ENCODE measurements at regions not wholly inside any gene's neighbourhood (a gene's known extent, or its start where the extent isn't known, plus 50 kb on each side); places are given as distances from the start of the nearest gene placed in this dataset.

DNA sequence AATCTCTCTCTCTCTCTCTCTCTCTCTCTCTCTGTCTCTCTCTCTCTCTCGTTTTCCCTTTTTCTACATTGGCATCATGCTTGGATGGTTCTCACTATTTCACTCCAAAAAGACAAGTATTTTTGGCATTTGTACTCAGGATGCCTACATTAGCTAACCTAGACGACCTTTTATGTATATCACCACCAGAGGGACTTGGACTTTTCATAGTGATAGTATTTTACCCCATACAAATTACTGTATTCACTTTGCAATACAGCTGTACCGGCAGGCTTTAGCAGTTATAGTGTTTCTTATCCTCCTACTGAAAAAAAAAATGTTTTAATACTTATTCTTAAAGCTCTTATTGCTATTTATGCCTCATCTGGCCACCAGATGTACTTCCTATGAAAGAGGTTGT, 687.2 kb upstream of the KLHL1 start:
- no peak for DNase-seq (ENCODE audit: low read depth)
- TF ChIP-seq, protein P1, sequence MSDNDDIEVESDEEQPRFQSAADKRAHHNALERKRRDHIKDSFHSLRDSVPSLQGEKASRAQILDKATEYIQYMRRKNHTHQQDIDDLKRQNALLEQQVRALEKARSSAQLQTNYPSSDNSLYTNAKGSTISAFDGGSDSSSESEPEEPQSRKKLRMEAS (IDR thresholded peaks at IDR 0.05; ENCODE audit: low read depth, low read length): no peak
- no peak for TF ChIP-seq POLR2A (IDR thresholded peaks at IDR 0.05; ENCODE audit: extremely low read depth, insufficient read length)
- no peak for TF ChIP-seq MYC (IDR thresholded peaks at IDR 0.05; ENCODE audit: low read depth, low read length)
- TF ChIP-seq, protein P2, sequence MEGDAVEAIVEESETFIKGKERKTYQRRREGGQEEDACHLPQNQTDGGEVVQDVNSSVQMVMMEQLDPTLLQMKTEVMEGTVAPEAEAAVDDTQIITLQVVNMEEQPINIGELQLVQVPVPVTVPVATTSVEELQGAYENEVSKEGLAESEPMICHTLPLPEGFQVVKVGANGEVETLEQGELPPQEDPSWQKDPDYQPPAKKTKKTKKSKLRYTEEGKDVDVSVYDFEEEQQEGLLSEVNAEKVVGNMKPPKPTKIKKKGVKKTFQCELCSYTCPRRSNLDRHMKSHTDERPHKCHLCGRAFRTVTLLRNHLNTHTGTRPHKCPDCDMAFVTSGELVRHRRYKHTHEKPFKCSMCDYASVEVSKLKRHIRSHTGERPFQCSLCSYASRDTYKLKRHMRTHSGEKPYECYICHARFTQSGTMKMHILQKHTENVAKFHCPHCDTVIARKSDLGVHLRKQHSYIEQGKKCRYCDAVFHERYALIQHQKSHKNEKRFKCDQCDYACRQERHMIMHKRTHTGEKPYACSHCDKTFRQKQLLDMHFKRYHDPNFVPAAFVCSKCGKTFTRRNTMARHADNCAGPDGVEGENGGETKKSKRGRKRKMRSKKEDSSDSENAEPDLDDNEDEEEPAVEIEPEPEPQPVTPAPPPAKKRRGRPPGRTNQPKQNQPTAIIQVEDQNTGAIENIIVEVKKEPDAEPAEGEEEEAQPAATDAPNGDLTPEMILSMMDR (IDR thresholded peaks at IDR 0.05; ENCODE audit: low read depth, low read length): no peak
- H3K4me3 ChIP-seq (ENCODE audit: low read depth, low read length): no peak overlapping the region

DNA sequence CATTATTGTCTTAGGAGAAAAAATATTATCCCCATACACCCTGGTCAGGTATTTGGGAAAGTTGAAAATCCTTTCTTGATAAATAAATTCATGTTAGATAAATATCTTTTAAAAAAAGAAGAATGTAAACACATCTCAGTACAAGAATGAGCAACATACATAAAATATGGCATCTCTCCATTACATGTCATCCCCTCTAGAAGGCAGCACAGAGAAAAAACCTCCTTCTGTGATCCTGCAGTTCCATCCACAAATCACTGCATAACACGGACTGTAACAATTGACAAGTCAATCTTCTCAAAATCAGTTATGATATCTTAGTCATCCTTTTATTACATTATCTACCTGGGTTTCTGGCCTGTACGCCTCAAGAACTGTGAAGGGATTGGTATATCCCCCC, 683.9 kb upstream of the KLHL1 start:
- TF ChIP-seq, protein P2 (IDR thresholded peaks at IDR 0.05; ENCODE audit: low read depth, low read length): no peak
- TF ChIP-seq POLR2A (IDR thresholded peaks at IDR 0.05; ENCODE audit: extremely low read depth, insufficient read length) (no peak), MYC (IDR thresholded peaks at IDR 0.05; ENCODE audit: low read depth, low read length) (no peak)
- TF ChIP-seq, protein P1 (IDR thresholded peaks at IDR 0.05; ENCODE audit: low read depth, low read length): no peak
- no peak for DNase-seq (ENCODE audit: low read depth)
- H3K4me3 ChIP-seq (ENCODE audit: low read depth, low read length): no peak overlapping the region

DNA sequence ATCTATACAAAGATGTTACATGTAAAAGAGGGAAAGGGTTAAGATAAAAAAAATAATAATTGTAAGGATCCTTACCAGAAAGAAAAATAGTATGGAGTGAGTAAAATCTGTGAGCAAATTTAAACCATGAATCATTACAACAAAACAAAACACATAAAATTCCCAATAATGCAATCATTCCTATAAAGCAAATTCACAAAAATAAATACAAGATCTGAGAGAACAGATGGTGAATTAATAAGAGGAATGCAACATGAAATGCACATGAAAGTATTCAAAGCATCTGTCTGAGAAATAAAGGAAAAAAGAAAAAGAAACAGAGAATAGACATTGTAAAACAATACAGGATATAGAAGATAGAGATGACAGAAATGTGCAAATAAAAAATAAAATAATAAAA, 681.5 kb upstream of the KLHL1 start:
- no peak for DNase-seq (ENCODE audit: low read depth)
- TF ChIP-seq, protein P2 (IDR thresholded peaks at IDR 0.05; ENCODE audit: low read depth, low read length): no peak
- TF ChIP-seq, protein P1 (IDR thresholded peaks at IDR 0.05; ENCODE audit: low read depth, low read length): no peak
- TF ChIP-seq POLR2A (IDR thresholded peaks at IDR 0.05; ENCODE audit: extremely low read depth, insufficient read length) (no peak), MYC (IDR thresholded peaks at IDR 0.05; ENCODE audit: low read depth, low read length) (no peak)
- H3K4me3 ChIP-seq (ENCODE audit: low read depth, low read length): no peak overlapping the region

DNA sequence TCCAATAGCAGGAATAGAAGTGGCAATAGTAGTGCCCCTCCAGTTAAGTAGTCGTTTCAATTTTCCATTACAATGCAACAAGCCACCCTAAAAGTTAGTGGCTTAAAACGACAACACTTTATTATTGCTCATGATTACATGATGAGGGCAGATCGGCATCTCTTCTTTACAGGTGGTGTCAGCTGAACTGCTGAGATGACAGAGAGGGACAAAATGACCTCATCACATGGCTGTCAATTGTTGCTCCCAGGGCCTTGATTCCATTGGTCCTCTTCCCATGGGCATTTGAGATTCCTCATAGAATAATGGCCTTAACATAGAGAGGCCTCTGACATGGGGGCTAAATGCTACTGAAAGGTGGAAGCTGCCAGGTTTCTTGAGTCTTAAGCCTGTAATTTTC, 679.8 kb upstream of the KLHL1 start:
- no peak overlapping the region for H3K4me3 ChIP-seq (ENCODE audit: low read depth, low read length)
- TF ChIP-seq, protein P2 (IDR thresholded peaks at IDR 0.05; ENCODE audit: low read depth, low read length): no peak
- TF ChIP-seq, protein P1 (IDR thresholded peaks at IDR 0.05; ENCODE audit: low read depth, low read length): no peak
- no peak for TF ChIP-seq MYC (IDR thresholded peaks at IDR 0.05; ENCODE audit: low read depth, low read length)
- TF ChIP-seq POLR2A (IDR thresholded peaks at IDR 0.05; ENCODE audit: extremely low read depth, insufficient read length): no peak
- no peak for DNase-seq (ENCODE audit: low read depth)

DNA sequence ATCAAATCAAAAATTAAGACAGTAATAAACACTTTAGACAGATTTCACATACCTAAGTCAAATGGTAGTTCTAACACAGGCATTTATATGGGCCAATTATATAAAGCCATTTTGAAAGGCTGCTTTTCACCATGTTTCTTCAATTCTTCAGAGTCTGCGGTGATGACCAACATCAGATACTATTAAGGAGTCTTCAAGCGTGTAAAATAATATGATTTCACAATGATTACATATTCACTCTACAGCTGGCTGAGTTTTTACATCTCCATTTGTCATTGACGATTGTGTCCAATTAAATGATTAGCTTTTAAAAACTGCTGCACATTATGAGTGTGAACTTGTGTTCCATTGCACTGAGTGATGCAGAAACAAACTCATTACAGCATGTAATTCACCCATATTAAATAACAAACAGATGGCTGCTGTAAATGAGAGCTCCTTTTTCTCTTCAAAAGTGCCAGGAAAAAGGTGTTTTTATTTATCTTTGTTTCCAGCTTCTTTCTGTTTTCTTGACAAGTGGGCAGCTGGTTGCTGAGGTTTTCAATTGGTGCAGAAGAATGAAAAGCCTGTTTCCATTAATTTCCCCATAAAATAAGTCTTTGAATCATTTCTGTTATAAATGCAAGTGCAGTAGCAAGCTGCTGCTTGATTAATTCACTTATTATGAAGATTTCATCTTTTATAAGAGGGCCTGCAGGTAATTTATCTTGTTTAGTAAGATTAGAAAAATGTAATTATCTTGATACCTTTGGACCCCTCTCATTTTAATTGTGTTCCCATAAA, 676.1 kb upstream of the KLHL1 start:
- TF ChIP-seq POLR2A (IDR thresholded peaks at IDR 0.05; ENCODE audit: extremely low read depth, insufficient read length): no peak
- TF ChIP-seq MYC (IDR thresholded peaks at IDR 0.05; ENCODE audit: low read depth, low read length): no peak
- H3K4me3 ChIP-seq (ENCODE audit: low read depth, low read length): no peak overlapping the region
- no peak for DNase-seq (ENCODE audit: low read depth)

DNA sequence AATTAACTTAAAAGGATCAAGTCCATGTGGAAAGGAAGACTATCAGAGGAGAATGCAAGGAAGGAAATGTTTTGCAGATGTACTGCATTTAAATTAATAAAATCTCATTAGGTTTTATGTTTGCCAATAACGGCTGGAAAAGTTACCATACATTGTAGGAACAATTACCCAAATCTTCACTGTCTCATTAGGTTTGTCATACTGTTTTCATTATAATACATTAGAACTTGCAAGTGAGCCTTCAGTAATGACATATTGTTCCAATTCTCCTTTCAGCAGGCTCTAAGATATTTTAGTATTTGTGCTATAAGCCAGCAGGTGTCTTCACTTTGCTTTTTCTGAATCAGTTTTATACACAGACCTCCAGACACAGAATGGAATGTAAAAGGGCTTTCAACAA, 661.6 kb upstream of the KLHL1 start:
- no peak overlapping the region for H3K4me3 ChIP-seq (ENCODE audit: low read depth, low read length)
- no peak for DNase-seq (ENCODE audit: low read depth)
- no peak for TF ChIP-seq MYC (IDR thresholded peaks at IDR 0.05; ENCODE audit: low read depth, low read length)
- TF ChIP-seq POLR2A (IDR thresholded peaks at IDR 0.05; ENCODE audit: extremely low read depth, insufficient read length): no peak
- TF ChIP-seq, protein P1 (IDR thresholded peaks at IDR 0.05; ENCODE audit: low read depth, low read length): no peak
- TF ChIP-seq, protein P2 (IDR thresholded peaks at IDR 0.05; ENCODE audit: low read depth, low read length): no peak

Data from NB4 (cell line).